ENCODE measurements at regions not wholly inside any gene's neighbourhood (a gene's known extent, or its start where the extent isn't known, plus 50 kb on each side); places are given as distances from the start of the nearest gene placed in this dataset.

- no peaks in the 10 kb centered on the region for H3K79me2 ChIP-seq (ENCODE audit: control insufficient read depth, insufficient read depth, low read length)
- intact Hi-C loops (cut with micrococcal nuclease) (no loop called here), in situ Hi-C loops (cut with MboI) (no loop called here)
- no peak overlapping the region for H3K9ac ChIP-seq (ENCODE audit: insufficient read depth in 1 of 2, low read depth in 2 of 2, low read length in 2 of 2)
- ATAC-seq, result no peak
- H3K9me3 ChIP-seq (replicated peaks; ENCODE audit: control insufficient read depth, insufficient read depth, low read depth, low read length), result no peaks in the 10 kb centered on the region
- peaks cover 22 to 41% of the 10 kb centered on the region in 2 experiments; a peak in 4 of 5 replicates for H3K27me3 ChIP-seq (ENCODE audit: control insufficient read depth in 2 of 2, insufficient read depth in 2 of 2, low read length in 2 of 2)
- H3K36me3 ChIP-seq (ENCODE audit: control insufficient read depth, insufficient read depth, low read length), result no peaks in the 10 kb centered on the region
- WGBS (ENCODE audit: insufficient coverage, low coverage, missing lambda C conversion rate), result 2% methylated on average over 8 of the region's 9 CpGs
- ChIA-PET POLR2A (no interaction called here), CTCF (ENCODE audit: low intra/inter-chr PET ratio) (no interaction called here)
- no peak for TF ChIP-seq JUND (IDR thresholded peaks at IDR 0.05; ENCODE audit: borderline replicate concordance, low read depth, low read length)
- no peak for TF ChIP-seq JUND (tag; IDR thresholded peaks at IDR 0.05; ENCODE audit: borderline replicate concordance, low read depth, low read length)
- TF ChIP-seq ATF6 (CRISPR knock-in tag; IDR thresholded peaks at IDR 0.05), result no peak
- no peak for TF ChIP-seq FOXJ3 (CRISPR knock-in tag; IDR thresholded peaks at IDR 0.05)
- TF ChIP-seq RBM39 (optimal IDR thresholded peaks at IDR 0.05; ENCODE audit: low read depth, low read length), result no peak
- TF ChIP-seq ILK (tag; IDR thresholded peaks at IDR 0.05; ENCODE audit: borderline replicate concordance, low read depth), result no peak
- no peak for TF ChIP-seq MED1 (CRISPR knock-in tag; IDR thresholded peaks at IDR 0.05; ENCODE audit: borderline replicate concordance)
- no peak for TF ChIP-seq E2F1 (CRISPR knock-in tag; IDR thresholded peaks at IDR 0.05)
- TF ChIP-seq ATF3 (IDR thresholded peaks at IDR 0.05), result no peak
- no peak for TF ChIP-seq ATF3 (CRISPR knock-in tag; conservative IDR thresholded peaks at IDR 0.05)
- TF ChIP-seq ZNF785 (CRISPR knock-in tag; IDR thresholded peaks at IDR 0.05), result no peak
- TF ChIP-seq ZNF431 (CRISPR knock-in tag; IDR thresholded peaks at IDR 0.05), result no peak
- TF ChIP-seq HSF4 (CRISPR knock-in tag; IDR thresholded peaks at IDR 0.05; ENCODE audit: borderline replicate concordance), result no peak
- TF ChIP-seq ZNF280A (IDR thresholded peaks at IDR 0.05; ENCODE audit: low read depth, partially characterized antibody), result no peak
- no peaks in the 10 kb centered on the region for H3K9me1 ChIP-seq (ENCODE audit: control insufficient read depth, insufficient read depth, low read length)
- no TSS peak for BruUV-seq (replicated peaks)
- no peaks in the 10 kb centered on the region for H3K4me1 ChIP-seq (replicated peaks in 1 of 2; ENCODE audit: control insufficient read depth in 2 of 2, insufficient read depth in 2 of 2, low read length in 2 of 2)
- no peak overlapping the region for H3K27ac ChIP-seq (ENCODE audit: extremely low read depth, low read depth, low read length)
- no peak overlapping the region for H3K4me3 ChIP-seq
- H3K4me2 ChIP-seq (ENCODE audit: insufficient read depth, low read length), result no peak overlapping the region
- H2AFZ ChIP-seq (ENCODE audit: low read depth, low read length), result no peak overlapping the region
- no peak for DNase-seq (ENCODE audit: extremely low read depth in 1 of 4, low spot score in 3 of 4)
- H4K20me1 ChIP-seq (replicated peaks; ENCODE audit: control insufficient read depth, insufficient read depth, low read length), result no peaks in the 10 kb centered on the region; the same call in 1 of the 2 replicates
- no peak for FAIRE-seq
Measured at GRCh38 chr2:8222979-8223694, 458.7 kb upstream of the ID2 start.

All from K562 (cell line).